GM19463 (cell line): ENCODE measurements at regions not wholly inside any gene's neighbourhood (a gene's known extent, or its start where the extent isn't known, plus 50 kb on each side); places are given as distances from the start of the nearest gene placed in this dataset.

Source experiments
- ATAC-seq: cut with Tn5 transposase; IDR thresholded peaks from one replicate; pipeline ENCODE4 v1.9.1; 2021; ENCODE audit warnings: mild to moderate bottlenecking, moderate library complexity; ENCODE audit not compliant: unreplicated experiment

- no peak for ATAC-seq
These were observed 449.7 kb downstream of the CDH26 start for GRCh38 chr20:60407938-60408337.

- ATAC-seq = no peak
These were observed 450.2 kb downstream of the CDH26 start for GRCh38 chr20:60408435-60408834.

GRCh38 chr20:60410618-60411264, 452.5 kb downstream of the CDH26 start:
- ATAC-seq = no peak

GRCh38 chr20:60411813-60412212, 453.6 kb downstream of the CDH26 start:
- no peak for ATAC-seq

- ATAC-seq = no peak
These were observed 462.5 kb downstream of the CDH26 start for GRCh38 chr20:60420676-60421229.

GRCh38 chr20:60422848-60423247, 464.6 kb downstream of the CDH26 start:
- no peak for ATAC-seq

GRCh38 chr20:60424267-60424902, 466.2 kb downstream of the CDH26 start:
- ATAC-seq = no peak

- ATAC-seq = no peak
These were observed 469.3 kb downstream of the CDH26 start for GRCh38 chr20:60427516-60427915.

- no peak for ATAC-seq
These were observed 470.4 kb downstream of the CDH26 start for GRCh38 chr20:60428651-60429050.

GRCh38 chr20:60430516-60431001, 472.3 kb downstream of the CDH26 start:
- no peak for ATAC-seq

GRCh38 chr20:60431349-60431748, 473.1 kb downstream of the CDH26 start:
- no peak for ATAC-seq

GRCh38 chr20:60437418-60437817, 479.2 kb downstream of the CDH26 start:
- ATAC-seq = no peak

- no peak for ATAC-seq
These were observed 488.3 kb downstream of the CDH26 start for GRCh38 chr20:60446267-60447111.

- ATAC-seq = no peak
These were observed 489.5 kb downstream of the CDH26 start for GRCh38 chr20:60447703-60448102.

GRCh38 chr20:60453388-60454246, 495.4 kb downstream of the CDH26 start:
- ATAC-seq = no peak

- no peak for ATAC-seq
These were observed 496.3 kb downstream of the CDH26 start for GRCh38 chr20:60454491-60454890.

- ATAC-seq = no peak
These were observed 497.0 kb downstream of the CDH26 start for GRCh38 chr20:60455272-60455671.

GRCh38 chr20:60459212-60459611, 501.0 kb downstream of the CDH26 start:
- no peak for ATAC-seq

- ATAC-seq = no peak
These were observed 503.8 kb downstream of the CDH26 start for GRCh38 chr20:60461993-60462392.

GRCh38 chr20:60463798-60464197, 505.6 kb downstream of the CDH26 start:
- no peak for ATAC-seq
